Hepatocyte (in vitro differentiated cells): ENCODE measurements at regions not wholly inside any gene's neighbourhood (a gene's known extent, or its start where the extent isn't known, plus 50 kb on each side); places are given as distances from the start of the nearest gene placed in this dataset.

Source experiments
- DNase-seq: peaks from one replicate; pipeline ENCODE4 v3.0.0-alpha.2; 2016; ENCODE audit warnings: low spot score
- H2AFZ ChIP-seq: fragments of 200-600 bp; sonication (generic); 2 replicates; pipeline ENCODE4 v1.6.0; 2016; ENCODE audit warnings: antibody characterized with exemption, mild to moderate bottlenecking
- H3K27ac ChIP-seq: fragments of 200-600 bp; sonication (generic); 2 replicates; pipeline ENCODE4 v1.5.1; 2016; ENCODE audit warnings: mild to moderate bottlenecking
- H3K27me3 ChIP-seq: fragments of 200-600 bp; sonication (generic); 2 replicates; pipeline ENCODE4 v1.6.1; 2016
- H3K36me3 ChIP-seq: fragments of 200-600 bp; sonication (generic); replicated peaks from 2 replicates; pipeline ENCODE4 v1.5.1; 2016; ENCODE audit warnings: low read depth; ENCODE audit not compliant: insufficient read depth
- H3K4me1 ChIP-seq: fragments of 200-600 bp; sonication (generic); 2 replicates; pipeline ENCODE4 v1.5.1; 2016; ENCODE audit warnings: mild to moderate bottlenecking, moderate library complexity; ENCODE audit not compliant: insufficient read depth
- H3K4me2 ChIP-seq: fragments of 200-600 bp; sonication (generic); 2 replicates; pipeline ENCODE4 v1.6.0; 2016
- H3K4me3 ChIP-seq: fragments of 200-600 bp; sonication (generic); 2 replicates; pipeline ENCODE4 v1.5.1; 2016; ENCODE audit warnings: mild to moderate bottlenecking
- H3K79me2 ChIP-seq: fragments of 200-600 bp; sonication (generic); 2 replicates; pipeline ENCODE4 v1.6.0; 2017; ENCODE audit warnings: mild to moderate bottlenecking
- H3K9me2 ChIP-seq: fragments of 200-600 bp; sonication (generic); replicated peaks from 2 replicates; pipeline ENCODE4 v1.6.0; 2017; ENCODE audit warnings: mild to moderate bottlenecking; ENCODE audit not compliant: insufficient read depth
- H3K9me3 ChIP-seq: fragments of 200-600 bp; sonication (generic); 2 replicates; pipeline ENCODE4 v1.5.1; 2016; ENCODE audit warnings: low read depth, mild to moderate bottlenecking
- H4K20me1 ChIP-seq: fragments of 200-600 bp; sonication (generic); 2 replicates; pipeline ENCODE4 v1.6.0; 2016; ENCODE audit warnings: mild to moderate bottlenecking; ENCODE audit not compliant: insufficient read depth, poor library complexity, severe bottlenecking
- EZH2 ChIP-seq: fragments of 200-600 bp; sonication (generic); IDR thresholded peaks from 2 replicates; pipeline ENCODE4 v1.6.1; 2016; ENCODE audit warnings: antibody characterized with exemption, mild to moderate bottlenecking, borderline replicate concordance
- EZH2phosphoT487 ChIP-seq: fragments of 200-600 bp; sonication (generic); IDR thresholded peaks from one replicate; pipeline ENCODE4 v1.6.1; 2018; ENCODE audit warnings: antibody characterized with exemption, mild to moderate bottlenecking, low read depth, moderate library complexity; ENCODE audit not compliant: unreplicated experiment, severe bottlenecking
- WGBS: methylation state at CpG from one replicate; pipeline ENCODE4 v1.1.6; 2016; ENCODE audit warnings: low lambda C conversion rate; ENCODE audit errors: missing lambda C conversion rate; 5-methylcytosine and 5-hydroxymethylcytosine counted together
- TF ChIP-seq, protein P1 (sequence below): fragments of 200-600 bp; sonication (generic); IDR thresholded peaks from 2 replicates; pipeline ENCODE4 v1.5.1; 2016; ENCODE audit warnings: antibody characterized with exemption, mild to moderate bottlenecking; ENCODE audit not compliant: poor library complexity

- Histone ChIP-seq H3K9me2 (no peaks in the 10 kb centered on the region), H4K20me1 (no peaks in the 10 kb centered on the region), H3K79me2 (no peaks in the 10 kb centered on the region), H3K4me1 (peaks cover 18% of the 10 kb centered on the region), H3K36me3 (no peaks in the 10 kb centered on the region), H3K4me3 (no peak overlapping the region), H3K27ac (no peak overlapping the region), H3K4me2 (no peak overlapping the region), H3K9me3 (no peaks in the 10 kb centered on the region), H2AFZ (no peak overlapping the region), H3K27me3 (no peaks in the 10 kb centered on the region)
- DNase-seq, result no peak
- 86% methylated on average over 16 of the region's 16 CpGs for WGBS
- TF ChIP-seq, protein P1, sequence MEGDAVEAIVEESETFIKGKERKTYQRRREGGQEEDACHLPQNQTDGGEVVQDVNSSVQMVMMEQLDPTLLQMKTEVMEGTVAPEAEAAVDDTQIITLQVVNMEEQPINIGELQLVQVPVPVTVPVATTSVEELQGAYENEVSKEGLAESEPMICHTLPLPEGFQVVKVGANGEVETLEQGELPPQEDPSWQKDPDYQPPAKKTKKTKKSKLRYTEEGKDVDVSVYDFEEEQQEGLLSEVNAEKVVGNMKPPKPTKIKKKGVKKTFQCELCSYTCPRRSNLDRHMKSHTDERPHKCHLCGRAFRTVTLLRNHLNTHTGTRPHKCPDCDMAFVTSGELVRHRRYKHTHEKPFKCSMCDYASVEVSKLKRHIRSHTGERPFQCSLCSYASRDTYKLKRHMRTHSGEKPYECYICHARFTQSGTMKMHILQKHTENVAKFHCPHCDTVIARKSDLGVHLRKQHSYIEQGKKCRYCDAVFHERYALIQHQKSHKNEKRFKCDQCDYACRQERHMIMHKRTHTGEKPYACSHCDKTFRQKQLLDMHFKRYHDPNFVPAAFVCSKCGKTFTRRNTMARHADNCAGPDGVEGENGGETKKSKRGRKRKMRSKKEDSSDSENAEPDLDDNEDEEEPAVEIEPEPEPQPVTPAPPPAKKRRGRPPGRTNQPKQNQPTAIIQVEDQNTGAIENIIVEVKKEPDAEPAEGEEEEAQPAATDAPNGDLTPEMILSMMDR, result no peak
- TF ChIP-seq EZH2phosphoT487 (no peak), EZH2 (no peak)
Observed at GRCh38 chr18:49663899-49664890, 102.3 kb downstream of the LIPG start.

- Histone ChIP-seq H3K79me2 (no peaks in the 10 kb centered on the region), H3K36me3 (no peaks in the 10 kb centered on the region), H3K9me2 (no peaks in the 10 kb centered on the region), H2AFZ (no peak overlapping the region), H3K4me1 (peaks cover 18% of the 10 kb centered on the region), H3K27ac (no peak overlapping the region), H3K4me3 (no peak overlapping the region), H3K27me3 (no peaks in the 10 kb centered on the region), H4K20me1 (no peaks in the 10 kb centered on the region), H3K9me3 (no peaks in the 10 kb centered on the region), H3K4me2 (no peak overlapping the region)
- no peak for TF ChIP-seq EZH2
- no peak for TF ChIP-seq EZH2phosphoT487
- TF ChIP-seq, protein P1, result no peak
- no peak for DNase-seq
- 89% methylated on average over 7 of the region's 7 CpGs for WGBS
Observed at GRCh38 chr18:49662506-49662905, 100.6 kb downstream of the LIPG start.

DNA sequence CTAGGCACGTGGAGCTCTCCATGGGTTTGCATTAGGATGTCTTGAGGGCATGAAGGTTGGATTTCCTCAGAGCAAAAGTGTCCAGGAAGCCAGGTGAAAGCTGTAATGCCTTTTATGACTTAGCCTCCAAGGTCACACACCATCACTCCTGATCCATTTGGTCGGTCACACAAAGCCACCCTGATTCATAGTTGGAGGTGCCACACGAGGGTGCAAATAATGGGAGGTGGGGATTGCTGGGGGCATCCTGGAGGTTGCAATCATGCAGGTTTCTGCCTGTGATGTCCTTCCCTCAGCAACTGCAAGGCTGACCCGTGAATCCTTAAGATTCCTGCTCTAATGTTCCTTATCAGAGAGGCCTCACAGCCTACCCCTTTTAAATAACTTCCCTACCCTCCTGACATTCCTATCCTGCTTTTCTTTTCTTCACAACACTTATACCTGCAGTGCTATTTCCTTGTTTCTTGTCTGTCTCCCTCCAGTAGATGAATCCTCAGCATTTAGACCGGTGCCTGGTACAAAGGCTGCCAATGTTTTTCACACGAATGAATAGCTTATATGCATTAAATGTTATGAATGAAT is 97.1 kb downstream of the LIPG start:
- no peak for TF ChIP-seq EZH2phosphoT487
- no peak for TF ChIP-seq EZH2
- TF ChIP-seq, protein P1, result no peak
- Histone ChIP-seq H3K4me2 (no peak overlapping the region), H3K9me2 (no peaks in the 10 kb centered on the region), H3K4me1 (peaks cover 8% of the 10 kb centered on the region), H3K27ac (peak overlapping the region; percentile 59), H2AFZ (no peak overlapping the region), H3K79me2 (no peaks in the 10 kb centered on the region), H3K36me3 (no peaks in the 10 kb centered on the region), H4K20me1 (no peaks in the 10 kb centered on the region), H3K27me3 (no peaks in the 10 kb centered on the region), H3K4me3 (no peak overlapping the region), H3K9me3 (no peaks in the 10 kb centered on the region)
- 58% methylated on average over 6 of the region's 6 CpGs for WGBS
- DNase-seq, result no peak
